ENCODE measurements at regions not wholly inside any gene's neighbourhood (a gene's known extent, or its start where the extent isn't known, plus 50 kb on each side); places are given as distances from the start of the nearest gene placed in this dataset.

GRCh38 chr6:145151624-145152023 lies 583.7 kb downstream of the EPM2A start:
- intact Hi-C loops (cut with micrococcal nuclease), result loop anchor here (5.0 kb wide), 1 partner anchor 61 kb away; no protein-coding TSS in a partner anchor
- Histone ChIP-seq H3K36me3 (ENCODE audit: low read depth, low read length) (no peaks in the 10 kb centered on the region), H3K27ac (ENCODE audit: low read length) (no peak overlapping the region), H2AFZ (ENCODE audit: low read length) (no peak overlapping the region), H3K9me2 (replicated peaks; ENCODE audit: low read length) (no peaks in the 10 kb centered on the region), H3K4me3 (ENCODE audit: low read length) (no peak overlapping the region), H3F3A (ENCODE audit: low read length, unreplicated experiment) (no peaks in the 10 kb centered on the region), H3K4me1 (ENCODE audit: insufficient read depth, low read length) (peaks cover 45% of the 10 kb centered on the region), H4K20me1 (ENCODE audit: low read length) (no peaks in the 10 kb centered on the region), H3K9ac (ENCODE audit: low read length) (no peak overlapping the region), H3K4me2 (ENCODE audit: low read length) (peak overlapping the region; percentile 26), H3K27me3 (ENCODE audit: low read length) (no peaks in the 10 kb centered on the region), H3K9me3 (ENCODE audit: low read length) (no peaks in the 10 kb centered on the region), H3K79me2 (ENCODE audit: low read length) (no peaks in the 10 kb centered on the region)
- ChIA-PET POLR2A (ENCODE audit: unreplicated experiment) (no interaction called here), CTCF (no interaction called here)
- no TSS peak for BruUV-seq (replicated peaks)
- DNase-seq, result peak; percentile 47
- TF ChIP-seq EZH2phosphoT487 (IDR thresholded peaks at IDR 0.05; ENCODE audit: borderline replicate concordance, low read length) (no peak), CTCF (conservative IDR thresholded peaks at IDR 0.05; ENCODE audit: low read depth, low read length) (no peak), EZH2 (IDR thresholded peaks at IDR 0.05; ENCODE audit: low read length, unreplicated experiment) (no peak)
- peak; percentile 65 for ATAC-seq

GRCh38 chr6:145153495-145153894 lies 581.8 kb downstream of the EPM2A start:
- intact Hi-C loops (cut with micrococcal nuclease), result loop anchor here (5.0 kb wide), 1 partner anchor 59 kb away; no protein-coding TSS in a partner anchor
- no peak for ATAC-seq
- Histone ChIP-seq H3K9ac (ENCODE audit: low read length) (no peak overlapping the region), H2AFZ (ENCODE audit: low read length) (no peak overlapping the region), H3K9me3 (ENCODE audit: low read length) (no peaks in the 10 kb centered on the region), H3F3A (ENCODE audit: low read length, unreplicated experiment) (no peaks in the 10 kb centered on the region), H3K9me2 (replicated peaks; ENCODE audit: low read length) (no peaks in the 10 kb centered on the region), H4K20me1 (ENCODE audit: low read length) (no peaks in the 10 kb centered on the region), H3K36me3 (ENCODE audit: low read depth, low read length) (no peaks in the 10 kb centered on the region), H3K4me1 (ENCODE audit: insufficient read depth, low read length) (peaks cover 32% of the 10 kb centered on the region), H3K27ac (ENCODE audit: low read length) (no peak overlapping the region), H3K4me3 (ENCODE audit: low read length) (no peak overlapping the region), H3K79me2 (ENCODE audit: low read length) (no peaks in the 10 kb centered on the region), H3K27me3 (ENCODE audit: low read length) (no peaks in the 10 kb centered on the region), H3K4me2 (ENCODE audit: low read length) (no peak overlapping the region)
- ChIA-PET CTCF (no interaction called here), POLR2A (ENCODE audit: unreplicated experiment) (no interaction called here)
- TF ChIP-seq EZH2 (IDR thresholded peaks at IDR 0.05; ENCODE audit: low read length, unreplicated experiment) (no peak), EZH2phosphoT487 (IDR thresholded peaks at IDR 0.05; ENCODE audit: borderline replicate concordance, low read length) (no peak), CTCF (conservative IDR thresholded peaks at IDR 0.05; ENCODE audit: low read depth, low read length) (no peak)
- no TSS peak for BruUV-seq (replicated peaks)
- DNase-seq, result no peak

- Histone ChIP-seq H3K4me3 (ENCODE audit: low read length) (no peak overlapping the region), H3K27ac (ENCODE audit: low read length) (peak overlapping the region; percentile 59), H3K79me2 (ENCODE audit: low read length) (no peaks in the 10 kb centered on the region), H3K9me3 (ENCODE audit: low read length) (no peaks in the 10 kb centered on the region), H3K4me2 (ENCODE audit: low read length) (peak overlapping the region; percentile 39), H3K9me2 (replicated peaks; ENCODE audit: low read length) (no peaks in the 10 kb centered on the region), H3K36me3 (ENCODE audit: low read depth, low read length) (no peaks in the 10 kb centered on the region), H3K9ac (ENCODE audit: low read length) (no peak overlapping the region), H3F3A (ENCODE audit: low read length, unreplicated experiment) (no peaks in the 10 kb centered on the region), H2AFZ (ENCODE audit: low read length) (no peak overlapping the region), H3K4me1 (ENCODE audit: insufficient read depth, low read length) (peaks cover 25% of the 10 kb centered on the region), H3K27me3 (ENCODE audit: low read length) (no peaks in the 10 kb centered on the region), H4K20me1 (ENCODE audit: low read length) (no peaks in the 10 kb centered on the region)
- ATAC-seq (0 out of 2 replicates have a peak, but pooled peaks have one; percentile 10), DNase-seq (peak; percentile 16)
- CTCF ChIA-PET, result no interaction called here
- TF ChIP-seq EZH2phosphoT487 (IDR thresholded peaks at IDR 0.05; ENCODE audit: borderline replicate concordance, low read length), result no peak
- no peak for TF ChIP-seq CTCF (conservative IDR thresholded peaks at IDR 0.05; ENCODE audit: low read depth, low read length)
- TF ChIP-seq EZH2 (IDR thresholded peaks at IDR 0.05; ENCODE audit: low read length, unreplicated experiment), result no peak
- BruUV-seq (replicated peaks), result no TSS peak
- intact Hi-C loops (cut with micrococcal nuclease), result no loop called here
- POLR2A ChIA-PET (ENCODE audit: unreplicated experiment), result no interaction called here
Measured at GRCh38 chr6:145155411-145155810, 579.9 kb downstream of the EPM2A start.

All from PC-3 (cell line).